IgD-negative memory B cell (primary cell): ENCODE measurements at regions not wholly inside any gene's neighbourhood (a gene's known extent, or its start where the extent isn't known, plus 50 kb on each side); places are given as distances from the start of the nearest gene placed in this dataset.

Experiments
- H3K27ac Mint-ChIP-seq, 3 donors: one replicate each; pipeline ENCODE4 v1.8.0; 2020 to 2022; ENCODE audit warnings: mild to moderate bottlenecking in 3 of 3, mixed read lengths in 3 of 3, moderate library complexity in 1 of 3
- H3K27me3 Mint-ChIP-seq: one replicate; pipeline ENCODE4 v1.8.0; 2021; ENCODE audit warnings: mixed read lengths
- H3K36me3 Mint-ChIP-seq: one replicate; pipeline ENCODE4 v1.8.0; 2020; ENCODE audit warnings: mild to moderate bottlenecking, mixed read lengths
- H3K4me1 Mint-ChIP-seq, 3 donors: one replicate each; pipeline ENCODE4 v1.8.0; 2020 to 2022; ENCODE audit warnings: mixed read lengths in 3 of 3, mild to moderate bottlenecking in 1 of 3
- H3K4me3 Mint-ChIP-seq, 4 donors: one replicate each; pipeline ENCODE4 v1.8.0; 2020 to 2022; ENCODE audit warnings: mild to moderate bottlenecking in 4 of 4, mixed read lengths in 4 of 4, moderate library complexity in 3 of 4
- H3K9me3 Mint-ChIP-seq, 3 donors: one replicate each; pipeline ENCODE4 v1.8.0; 2020 to 2021; ENCODE audit warnings: mixed read lengths in 3 of 3, mild to moderate bottlenecking in 1 of 3

DNA sequence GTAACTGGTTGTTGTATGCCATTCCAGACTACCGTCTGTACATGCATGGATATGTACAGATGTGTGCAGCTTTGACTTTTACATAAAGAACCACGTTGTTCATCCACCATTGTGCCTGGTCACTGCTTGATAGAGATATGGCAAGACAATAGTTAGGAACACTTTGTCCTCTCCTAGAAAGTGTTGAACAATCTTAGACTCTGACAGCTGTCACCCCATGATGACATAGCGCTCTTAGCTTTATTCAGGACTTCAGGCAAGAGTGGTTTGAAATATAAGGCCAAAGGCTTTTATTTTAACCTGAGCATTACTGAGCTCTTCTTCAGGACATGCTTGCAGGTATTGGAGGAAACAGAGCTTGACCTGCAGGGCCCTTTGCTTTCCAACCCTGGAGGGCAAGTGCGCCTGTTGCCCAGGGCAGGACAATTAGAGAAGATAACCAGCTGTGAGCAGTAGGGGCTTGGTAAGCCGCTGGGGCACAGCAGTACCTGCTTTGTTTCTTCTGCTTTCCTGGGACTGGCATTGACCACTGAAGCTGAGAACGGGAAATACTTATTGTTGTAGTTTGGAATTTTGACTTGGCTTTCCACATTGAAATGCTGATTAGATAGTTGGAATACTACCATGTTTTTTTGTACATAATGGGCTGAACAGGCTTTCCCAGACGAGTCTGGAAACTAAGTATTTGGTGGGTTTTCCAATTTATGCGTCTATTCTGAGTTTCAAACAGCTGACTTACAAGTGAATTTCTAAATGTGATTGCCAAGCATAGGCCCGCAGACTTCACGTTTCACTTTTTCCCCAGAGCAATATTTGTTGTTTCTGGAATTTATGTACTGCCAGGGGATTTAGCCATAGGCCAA lies 51.1 kb downstream of the GARRE1 start:
- Mint-ChIP-seq H3K4me1 (peaks cover 23 to 37% (median 29%) of the 10 kb centered on the region in 3 donors), H3K36me3 (peaks cover 4% of the 10 kb centered on the region), H3K4me3 (no peak overlapping the region)

DNA sequence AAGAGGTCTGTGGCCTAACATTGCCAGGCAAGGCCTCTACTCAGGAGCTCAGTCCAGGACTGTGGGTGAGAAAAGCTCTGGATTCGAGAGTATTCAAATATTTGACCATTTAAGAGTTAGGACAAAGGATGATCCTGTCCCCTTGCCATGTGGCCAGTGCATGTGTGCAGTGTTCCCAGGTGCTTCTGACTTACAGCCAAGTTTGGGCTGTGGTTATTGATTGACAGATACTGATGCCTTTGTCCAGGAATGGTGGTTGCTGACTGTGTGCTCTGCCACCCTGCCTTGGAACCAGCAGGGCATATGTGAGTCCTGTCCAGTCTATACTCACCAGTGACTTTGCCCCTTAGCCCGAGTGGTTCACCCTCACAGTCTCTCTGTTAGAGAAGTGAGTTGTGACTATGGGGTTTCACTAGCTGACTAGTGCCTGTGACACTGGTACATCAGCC lies 51.9 kb downstream of the GARRE1 start:
- no peaks in the 10 kb centered on the region for H3K27me3 Mint-ChIP-seq
- H3K27ac Mint-ChIP-seq = no peak overlapping the region
- no peaks in the 10 kb centered on the region for H3K9me3 Mint-ChIP-seq
- H3K36me3 Mint-ChIP-seq = peaks cover 4% of the 10 kb centered on the region
- H3K4me3 Mint-ChIP-seq = no peak overlapping the region
- H3K4me1 Mint-ChIP-seq = peaks cover 31 to 40% (median 36%) of the 10 kb centered on the region in 3 donors

More for the DNA sequence above, 51.1 kb downstream of the GARRE1 start:
- no peaks in the 10 kb centered on the region for H3K9me3 Mint-ChIP-seq
- no peaks in the 10 kb centered on the region for H3K27me3 Mint-ChIP-seq
- peak overlapping the region in 1 of 3 donors; percentile 73 for H3K27ac Mint-ChIP-seq

GRCh38 chr19:34306824-34307223 lies 52.5 kb downstream of the GARRE1 start:
- H3K4me3 Mint-ChIP-seq = no peak overlapping the region
- peaks cover 31 to 41% (median 37%) of the 10 kb centered on the region in 3 donors for H3K4me1 Mint-ChIP-seq
- no peaks in the 10 kb centered on the region for H3K9me3 Mint-ChIP-seq
- peaks cover 4% of the 10 kb centered on the region for H3K36me3 Mint-ChIP-seq
- no peaks in the 10 kb centered on the region for H3K27me3 Mint-ChIP-seq
- no peak overlapping the region for H3K27ac Mint-ChIP-seq

GRCh38 chr19:34308381-34309367 lies 54.3 kb downstream of the GARRE1 start:
- H3K36me3 Mint-ChIP-seq = peaks cover 6% of the 10 kb centered on the region
- H3K27me3 Mint-ChIP-seq = no peaks in the 10 kb centered on the region
- peak overlapping the region in 2 of 3 donors; percentile 63 to 94 for H3K27ac Mint-ChIP-seq
- H3K4me3 Mint-ChIP-seq = peak overlapping the region in 3 of 4 donors; percentile 28 to 72 (median 70)
- H3K9me3 Mint-ChIP-seq = no peaks in the 10 kb centered on the region
- peaks cover 34 to 50% (median 39%) of the 10 kb centered on the region in 3 donors for H3K4me1 Mint-ChIP-seq

GRCh38 chr19:34309368-34310138 lies 55.2 kb downstream of the GARRE1 start:
- no peaks in the 10 kb centered on the region for H3K9me3 Mint-ChIP-seq

DNA sequence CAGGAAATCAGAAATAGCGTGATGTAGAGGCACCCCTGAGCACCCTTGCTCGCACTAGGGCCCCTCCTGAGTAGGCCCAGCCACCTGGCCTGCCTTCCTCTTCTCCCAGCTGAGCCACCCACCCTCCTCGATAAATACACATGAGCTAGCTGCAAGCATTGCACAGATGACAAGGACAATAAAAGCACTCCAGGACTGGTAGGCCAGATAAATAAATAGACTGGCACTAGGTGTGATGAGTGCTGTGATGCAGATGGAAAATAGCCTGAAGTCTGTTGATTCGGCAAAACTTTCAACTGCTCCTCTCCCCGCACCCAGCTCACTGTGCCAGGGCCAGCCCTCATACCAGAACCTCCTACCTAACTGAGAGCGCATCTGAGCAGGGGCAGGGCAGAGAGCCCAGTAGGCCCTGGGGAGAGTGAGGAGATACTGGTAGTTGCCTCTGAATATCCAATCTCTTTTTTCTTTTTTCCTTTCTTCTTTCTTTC lies 54.5 kb upstream of the GPI start:
- Mint-ChIP-seq H3K27me3 (no peaks in the 10 kb centered on the region), H3K4me3 (peak overlapping the region in 2 of 4 donors; percentile 61 to 83), H3K27ac (peak overlapping the region in 2 of 3 donors; percentile 59 to 94), H3K9me3 (no peaks in the 10 kb centered on the region), H3K36me3 (peaks cover 6% of the 10 kb centered on the region), H3K4me1 (peaks cover 44 to 61% (median 47%) of the 10 kb centered on the region in 3 donors)

More at GRCh38 chr19:34309368-34310138, 55.2 kb downstream of the GARRE1 start:
- H3K4me1 Mint-ChIP-seq = peaks cover 37 to 54% (median 42%) of the 10 kb centered on the region in 3 donors
- no peaks in the 10 kb centered on the region for H3K27me3 Mint-ChIP-seq
- H3K4me3 Mint-ChIP-seq = peak overlapping the region in 3 of 4 donors; percentile 28 to 72 (median 63)
- peak overlapping the region in 2 of 3 donors; percentile 63 to 94 for H3K27ac Mint-ChIP-seq
- H3K36me3 Mint-ChIP-seq = peaks cover 6% of the 10 kb centered on the region

GRCh38 chr19:34313188-34313587 lies 51.8 kb upstream of the GPI start:
- H3K36me3 Mint-ChIP-seq = peaks cover 2% of the 10 kb centered on the region
- no peaks in the 10 kb centered on the region for H3K27me3 Mint-ChIP-seq
- H3K4me1 Mint-ChIP-seq = peaks cover 54 to 65% (median 64%) of the 10 kb centered on the region in 3 donors
- no peak overlapping the region for H3K4me3 Mint-ChIP-seq
- H3K9me3 Mint-ChIP-seq = no peaks in the 10 kb centered on the region
- peak overlapping the region in 1 of 3 donors; percentile 68 for H3K27ac Mint-ChIP-seq

GRCh38 chr19:34314437-34315313 lies 50.3 kb upstream of the GPI start:
- H3K27me3 Mint-ChIP-seq = no peaks in the 10 kb centered on the region
- H3K9me3 Mint-ChIP-seq = no peaks in the 10 kb centered on the region
- H3K4me1 Mint-ChIP-seq = peaks cover 44 to 54% (median 52%) of the 10 kb centered on the region in 3 donors
- peaks cover 2% of the 10 kb centered on the region for H3K36me3 Mint-ChIP-seq
- peak overlapping the region; percentile 9 to 93 (median 40) for H3K27ac Mint-ChIP-seq
- H3K4me3 Mint-ChIP-seq = peak overlapping the region in 3 of 4 donors; percentile 34 to 82 (median 74)
